ENCODE measurements at regions not wholly inside any gene's neighbourhood (a gene's known extent, or its start where the extent isn't known, plus 50 kb on each side); places are given as distances from the start of the nearest gene placed in this dataset.

DNA sequence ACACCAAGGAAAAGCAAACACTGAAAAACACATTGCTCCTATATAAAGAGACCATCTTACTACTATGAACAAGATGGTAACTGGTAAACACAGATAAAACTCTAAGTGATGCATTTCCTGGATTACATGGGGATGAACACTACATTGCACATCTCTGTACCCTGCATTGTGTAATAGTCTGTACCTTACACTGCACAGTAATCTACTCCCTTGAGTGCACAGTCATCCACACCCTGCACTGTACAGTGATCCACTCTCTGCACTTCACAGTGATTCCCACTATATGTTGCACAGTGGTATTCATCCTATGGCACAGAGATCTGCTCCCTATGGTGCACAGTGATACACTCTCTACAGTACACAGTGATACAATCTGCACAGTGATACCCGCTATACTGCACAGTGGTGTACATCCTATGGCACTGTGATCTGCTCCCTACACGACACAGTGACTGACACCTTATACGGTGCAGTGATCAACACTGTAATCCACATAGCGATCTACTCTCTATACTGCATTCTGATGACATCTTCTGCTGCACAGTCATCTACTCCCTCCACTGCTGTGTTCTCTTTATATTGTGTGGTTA is 462.2 kb upstream of the RGPD4 start:
- Histone ChIP-seq H3K4me3 (ENCODE audit: control extremely low read depth in 1 of 5, extremely low read depth in 1 of 5, insufficient read depth in 1 of 5, low read depth in 2 of 5, low read length in 4 of 5) (no peak overlapping the region), H3K9me3 (ENCODE audit: control extremely low read depth in 1 of 3, control insufficient read depth in 2 of 3, insufficient read depth in 1 of 3, low read length in 2 of 3) (peaks cover 0 to 3% (median 0%) of the 10 kb centered on the region in 3 donors), H3K27me3 (replicated peaks in 1 of 4; ENCODE audit: control extremely low read depth in 1 of 4, control insufficient read depth in 3 of 4, insufficient read depth in 4 of 4, low read length in 3 of 4) (no peaks in the 10 kb centered on the region), H3K9ac (ENCODE audit: low read length) (no peak overlapping the region), H3K79me2 (ENCODE audit: control insufficient read depth, insufficient read depth, low read length) (no peaks in the 10 kb centered on the region), H3K36me3 (replicated peaks in 1 of 2; ENCODE audit: control extremely low read depth in 1 of 2, control insufficient read depth in 1 of 2, extremely low read depth in 1 of 2, insufficient read depth in 2 of 2, low read length in 1 of 2) (no peaks in the 10 kb centered on the region), H2AFZ (ENCODE audit: insufficient read depth, low read depth, low read length, poor library complexity, severe bottlenecking) (no peak overlapping the region), H3K27ac (ENCODE audit: low read length in 2 of 2) (no peak overlapping the region), H3K4me2 (replicated peaks; ENCODE audit: low read depth, low read length, poor library complexity, severe bottlenecking) (no peak overlapping the region), H4K20me1 (ENCODE audit: control insufficient read depth, insufficient read depth, low read length, poor library complexity, severe bottlenecking) (no peaks in the 10 kb centered on the region), H3K4me1 (ENCODE audit: control insufficient read depth in 2 of 2, insufficient read depth in 2 of 2, low read length in 2 of 2) (no peaks in the 10 kb centered on the region)
- CTCF ChIA-PET: no interaction called here
- intact Hi-C loops (cut with micrococcal nuclease): no loop called here
- H3K4me3 Mint-ChIP-seq: no peak overlapping the region
- H3K9me3 Mint-ChIP-seq (ENCODE audit: insufficient read depth): peaks cover 3% of the 10 kb centered on the region
- WGBS (ENCODE audit: insufficient coverage): 92% methylated on average over 2 of the region's 4 CpGs
- no peaks in the 10 kb centered on the region for H3K27me3 Mint-ChIP-seq
- no peak overlapping the region for H3K27ac Mint-ChIP-seq
- DNase-seq (no peak), ATAC-seq (ENCODE audit: low read depth) (no peak)
- TF ChIP-seq, protein P1, sequence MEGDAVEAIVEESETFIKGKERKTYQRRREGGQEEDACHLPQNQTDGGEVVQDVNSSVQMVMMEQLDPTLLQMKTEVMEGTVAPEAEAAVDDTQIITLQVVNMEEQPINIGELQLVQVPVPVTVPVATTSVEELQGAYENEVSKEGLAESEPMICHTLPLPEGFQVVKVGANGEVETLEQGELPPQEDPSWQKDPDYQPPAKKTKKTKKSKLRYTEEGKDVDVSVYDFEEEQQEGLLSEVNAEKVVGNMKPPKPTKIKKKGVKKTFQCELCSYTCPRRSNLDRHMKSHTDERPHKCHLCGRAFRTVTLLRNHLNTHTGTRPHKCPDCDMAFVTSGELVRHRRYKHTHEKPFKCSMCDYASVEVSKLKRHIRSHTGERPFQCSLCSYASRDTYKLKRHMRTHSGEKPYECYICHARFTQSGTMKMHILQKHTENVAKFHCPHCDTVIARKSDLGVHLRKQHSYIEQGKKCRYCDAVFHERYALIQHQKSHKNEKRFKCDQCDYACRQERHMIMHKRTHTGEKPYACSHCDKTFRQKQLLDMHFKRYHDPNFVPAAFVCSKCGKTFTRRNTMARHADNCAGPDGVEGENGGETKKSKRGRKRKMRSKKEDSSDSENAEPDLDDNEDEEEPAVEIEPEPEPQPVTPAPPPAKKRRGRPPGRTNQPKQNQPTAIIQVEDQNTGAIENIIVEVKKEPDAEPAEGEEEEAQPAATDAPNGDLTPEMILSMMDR (IDR thresholded peaks at IDR 0.05): no peak
- TF ChIP-seq EZH2 (IDR thresholded peaks at IDR 0.05; ENCODE audit: borderline replicate concordance, insufficient read depth, low read depth, low read length, poor library complexity, severe bottlenecking): no peak
- POLR2A ChIA-PET: no interaction called here
- H3K4me1 Mint-ChIP-seq: no peaks in the 10 kb centered on the region

DNA sequence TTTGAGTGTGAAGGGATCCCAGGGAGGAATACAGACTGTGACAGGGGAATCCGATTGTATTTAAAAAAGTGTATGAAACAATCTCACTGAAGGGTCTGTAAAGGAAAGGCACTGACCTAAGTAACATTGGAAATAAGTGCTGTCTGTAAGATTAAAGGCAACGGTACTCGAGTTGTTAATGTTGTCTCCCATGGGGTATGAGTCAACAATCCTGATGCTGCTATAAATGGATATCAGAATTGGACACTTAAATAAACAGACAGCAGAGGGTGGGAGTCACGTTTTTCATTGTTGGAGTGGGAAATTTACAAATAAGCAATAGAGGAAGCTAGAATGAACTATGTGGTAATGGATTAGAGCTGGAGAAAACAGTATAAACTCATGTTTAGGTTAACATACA is 452.4 kb upstream of the RGPD4 start:
- Mint-ChIP-seq H3K27ac (no peak overlapping the region), H3K4me1 (no peaks in the 10 kb centered on the region), H3K4me3 (no peak overlapping the region), H3K9me3 (ENCODE audit: insufficient read depth) (peaks cover 13% of the 10 kb centered on the region), H3K27me3 (no peaks in the 10 kb centered on the region)
- Histone ChIP-seq H2AFZ (ENCODE audit: insufficient read depth, low read depth, low read length, poor library complexity, severe bottlenecking) (no peak overlapping the region), H3K36me3 (replicated peaks in 1 of 2; ENCODE audit: control extremely low read depth in 1 of 2, control insufficient read depth in 1 of 2, extremely low read depth in 1 of 2, insufficient read depth in 2 of 2, low read length in 1 of 2) (no peaks in the 10 kb centered on the region), H3K27me3 (replicated peaks in 1 of 4; ENCODE audit: control extremely low read depth in 1 of 4, control insufficient read depth in 3 of 4, insufficient read depth in 4 of 4, low read length in 3 of 4) (no peaks in the 10 kb centered on the region), H3K9me3 (ENCODE audit: control extremely low read depth in 1 of 3, control insufficient read depth in 2 of 3, insufficient read depth in 1 of 3, low read length in 2 of 3) (no peaks in the 10 kb centered on the region), H3K9ac (ENCODE audit: low read length) (no peak overlapping the region), H3K4me3 (ENCODE audit: control extremely low read depth in 1 of 5, extremely low read depth in 1 of 5, insufficient read depth in 1 of 5, low read depth in 2 of 5, low read length in 4 of 5) (no peak overlapping the region), H4K20me1 (ENCODE audit: control insufficient read depth, insufficient read depth, low read length, poor library complexity, severe bottlenecking) (no peaks in the 10 kb centered on the region), H3K4me1 (ENCODE audit: control insufficient read depth in 2 of 2, insufficient read depth in 2 of 2, low read length in 2 of 2) (no peaks in the 10 kb centered on the region), H3K4me2 (replicated peaks; ENCODE audit: low read depth, low read length, poor library complexity, severe bottlenecking) (no peak overlapping the region), H3K79me2 (ENCODE audit: control insufficient read depth, insufficient read depth, low read length) (no peaks in the 10 kb centered on the region), H3K27ac (ENCODE audit: low read length in 2 of 2) (no peak overlapping the region)
- no peak for TF ChIP-seq EZH2 (IDR thresholded peaks at IDR 0.05; ENCODE audit: borderline replicate concordance, insufficient read depth, low read depth, low read length, poor library complexity, severe bottlenecking)
- TF ChIP-seq, protein P1 (IDR thresholded peaks at IDR 0.05): no peak
- no peak for ATAC-seq (ENCODE audit: low read depth)
- ChIA-PET POLR2A (no interaction called here), CTCF (no interaction called here)
- 75% methylated on average over 4 of the region's 4 CpGs for WGBS (ENCODE audit: insufficient coverage)
- intact Hi-C loops (cut with micrococcal nuclease): no loop called here
- DNase-seq: no peak

Measured in B cell (primary cell).